Ovary (tissue), 7 donors: ENCODE measurements at regions not wholly inside any gene's neighbourhood (a gene's known extent, or its start where the extent isn't known, plus 50 kb on each side); places are given as distances from the start of the nearest gene placed in this dataset.

Experiments
- DNase-seq, 5 donors: peaks; one replicate each; pipeline ENCODE4 v3.0.0-alpha.2; 2019 to 2020
- H3K27ac ChIP-seq, 2 donors: fragments of 200-600 bp; one replicate each; pipeline versions ENCODE4 v1.5.1 to v1.8.0; 2019 to 2022
- H3K27me3 ChIP-seq: fragments of 200-600 bp; one replicate; pipeline ENCODE4 v1.8.0; 2022
- H3K36me3 ChIP-seq: fragments of 200-600 bp; sonication (generic); one replicate; pipeline ENCODE4 v1.5.1; 2019
- H3K4me1 ChIP-seq: one replicate; pipeline ENCODE4 v1.8.1; 2013; ENCODE audit warnings: mild to moderate bottlenecking, moderate library complexity; ENCODE audit not compliant: insufficient read depth
- H3K4me3 ChIP-seq: fragments of 200-600 bp; sonication (generic); one replicate; pipeline ENCODE4 v1.5.1; 2017
- H3K9me3 ChIP-seq, 2 donors: fragments of 200-600 bp in 1 of 2; sonication (generic) in 1 of 2; one replicate each; pipeline versions ENCODE4 v1.5.1 to v1.8.1; 2013 to 2019; ENCODE audit warnings: mild to moderate bottlenecking in 1 of 2, moderate library complexity in 1 of 2
- EP300 ChIP-seq: sonication (generic); formaldehyde crosslinking; IDR thresholded peaks from one replicate; pipeline ENCODE4 v1.6.1; 2017; ENCODE audit warnings: antibody characterized with exemption
- POLR2A ChIP-seq: fragments of 450-650 bp; IDR thresholded peaks from one replicate; pipeline ENCODE4 v1.6.1; 2017; ENCODE audit warnings: antibody characterized with exemption, mild to moderate bottlenecking, moderate library complexity
- whole genome bisulfite sequencing, 3 donors: extraction: QIAGEN DNeasy Blood & Tissue Kit in 1 of 3; methylation state at CpG; one replicate each; pipeline versions ENCODE4 v1.1.5 to v1.1.7; 2013 to 2017; 5-methylcytosine and 5-hydroxymethylcytosine counted together
- intact Hi-C, 4 donors: fragments of 100-400 bp; cut with DNase I; formaldehyde crosslinking; loops; one replicate each; pipeline versions ENCODE4 v1.11.0 to v1.15.1; 2022 to 2023
- TF ChIP-seq, protein P1 (sequence below), 3 donors: fragments of 450-650 bp in 2 of 3; fragments of 200-600 bp in 1 of 3; IDR thresholded peaks; one replicate each; pipeline versions ENCODE4 v1.5.1 to v1.8.0; 2016 to 2022; ENCODE audit warnings: antibody characterized with exemption in 3 of 3, mild to moderate bottlenecking in 1 of 3
- donor health status: DM: no; HTN: no; CAD: no; lungs with moderate emphysema.
- donor health status: DM: no; HTN: no; CAD: no.
- donor health status: Bipolar disorder and iron deficiency.
- donor health status: DM: no; HTN: no; CAD: no.
- donor health status: DM: yes; HTN: yes; CAD: no.

GRCh38 chr7:125257617-125258016 is 328.0 kb upstream of the POT1 start:
- H3K36me3 ChIP-seq, result no peaks in the 10 kb centered on the region
- no peaks in the 10 kb centered on the region for H3K4me1 ChIP-seq
- TF ChIP-seq EP300 (no peak), POLR2A (no peak)
- TF ChIP-seq, protein P1, sequence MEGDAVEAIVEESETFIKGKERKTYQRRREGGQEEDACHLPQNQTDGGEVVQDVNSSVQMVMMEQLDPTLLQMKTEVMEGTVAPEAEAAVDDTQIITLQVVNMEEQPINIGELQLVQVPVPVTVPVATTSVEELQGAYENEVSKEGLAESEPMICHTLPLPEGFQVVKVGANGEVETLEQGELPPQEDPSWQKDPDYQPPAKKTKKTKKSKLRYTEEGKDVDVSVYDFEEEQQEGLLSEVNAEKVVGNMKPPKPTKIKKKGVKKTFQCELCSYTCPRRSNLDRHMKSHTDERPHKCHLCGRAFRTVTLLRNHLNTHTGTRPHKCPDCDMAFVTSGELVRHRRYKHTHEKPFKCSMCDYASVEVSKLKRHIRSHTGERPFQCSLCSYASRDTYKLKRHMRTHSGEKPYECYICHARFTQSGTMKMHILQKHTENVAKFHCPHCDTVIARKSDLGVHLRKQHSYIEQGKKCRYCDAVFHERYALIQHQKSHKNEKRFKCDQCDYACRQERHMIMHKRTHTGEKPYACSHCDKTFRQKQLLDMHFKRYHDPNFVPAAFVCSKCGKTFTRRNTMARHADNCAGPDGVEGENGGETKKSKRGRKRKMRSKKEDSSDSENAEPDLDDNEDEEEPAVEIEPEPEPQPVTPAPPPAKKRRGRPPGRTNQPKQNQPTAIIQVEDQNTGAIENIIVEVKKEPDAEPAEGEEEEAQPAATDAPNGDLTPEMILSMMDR (IDR thresholded peaks at IDR 0.05), result no peak
- no peak for DNase-seq
- H3K27me3 ChIP-seq, result no peaks in the 10 kb centered on the region
- no peak overlapping the region for H3K4me3 ChIP-seq
- intact Hi-C loops, result no loop called here
- no peaks in the 10 kb centered on the region for H3K9me3 ChIP-seq
- H3K27ac ChIP-seq, result no peak overlapping the region
- 35 to 51% (median 51%) methylated on average over 2 of the region's 2 CpGs for WGBS, 3 donors

DNA sequence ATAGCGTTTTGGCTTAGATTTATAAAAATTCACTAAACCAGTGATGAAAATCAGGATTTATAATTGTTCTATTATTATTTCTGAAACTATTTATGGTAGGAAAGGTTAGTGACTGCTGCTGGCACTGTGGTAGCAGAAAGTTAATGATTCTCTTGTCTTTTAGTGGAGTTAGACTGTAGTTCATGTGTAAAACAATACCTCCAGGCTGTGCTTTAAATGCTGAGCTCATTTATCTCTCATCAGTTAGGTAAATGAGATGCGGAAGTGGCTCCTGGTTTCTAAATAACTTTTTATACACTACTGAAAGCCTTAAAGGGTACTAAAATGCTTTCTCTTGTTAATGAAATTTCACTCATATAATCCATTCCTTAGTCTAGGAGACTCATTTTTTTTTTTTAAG is 326.8 kb upstream of the POT1 start:
- H3K4me1 ChIP-seq, result no peaks in the 10 kb centered on the region
- DNase-seq, result no peak
- TF ChIP-seq POLR2A, result no peak
- no peak for TF ChIP-seq EP300
- TF ChIP-seq, protein P1 (IDR thresholded peaks at IDR 0.05), result no peak
- no peak overlapping the region for H3K27ac ChIP-seq
- no peaks in the 10 kb centered on the region for H3K9me3 ChIP-seq
- no peaks in the 10 kb centered on the region for H3K36me3 ChIP-seq
- no peaks in the 10 kb centered on the region for H3K27me3 ChIP-seq
- WGBS, 3 donors, result 67 to 72% (median 68%) methylated on average over 2 of the region's 2 CpGs
- no peak overlapping the region for H3K4me3 ChIP-seq
- intact Hi-C loops, result no loop called here

- intact Hi-C loops, result no loop called here
- H3K36me3 ChIP-seq, result no peaks in the 10 kb centered on the region
- WGBS, 3 donors, result 53 to 65% (median 60%) methylated on average over 3 of the region's 3 CpGs
Measured at GRCh38 chr7:125255810-125256209, 326.2 kb upstream of the POT1 start.

DNA sequence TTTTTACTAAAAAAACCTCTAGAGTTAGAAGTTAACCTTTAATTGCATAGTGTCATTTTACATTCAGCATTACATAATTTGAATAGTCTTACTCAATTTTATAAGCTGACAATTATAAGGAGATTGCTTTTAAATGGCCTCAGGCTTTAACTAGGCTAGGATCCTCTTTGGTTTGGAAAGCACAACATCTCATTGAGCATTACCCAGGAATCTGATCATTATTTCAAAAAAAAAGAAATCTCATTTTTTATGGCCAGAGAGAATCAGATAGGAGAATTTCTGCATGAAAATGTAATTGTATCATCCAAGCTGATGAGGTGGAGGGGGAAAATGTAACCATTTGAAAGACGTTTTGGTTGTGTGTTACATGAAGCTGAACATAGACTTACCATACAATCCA is 324.9 kb upstream of the POT1 start:
- Histone ChIP-seq H3K27me3 (no peaks in the 10 kb centered on the region), H3K27ac (no peak overlapping the region), H3K4me1 (no peaks in the 10 kb centered on the region), H3K9me3 (no peaks in the 10 kb centered on the region), H3K36me3 (no peaks in the 10 kb centered on the region), H3K4me3 (no peak overlapping the region)
- TF ChIP-seq, protein P1 (IDR thresholded peaks at IDR 0.05), result no peak
- no peak for TF ChIP-seq POLR2A
- no peak for TF ChIP-seq EP300
- DNase-seq, result no peak
- intact Hi-C loops, result no loop called here
- 45 to 59% (median 50%) methylated on average over 1 of the region's 1 CpG for WGBS, 3 donors

More at GRCh38 chr7:125255810-125256209, 326.2 kb upstream of the POT1 start:
- TF ChIP-seq POLR2A, result no peak
- TF ChIP-seq, protein P1 (IDR thresholded peaks at IDR 0.05), result no peak
- TF ChIP-seq EP300, result no peak
- DNase-seq, result no peak
- Histone ChIP-seq H3K9me3 (no peaks in the 10 kb centered on the region), H3K27ac (no peak overlapping the region), H3K27me3 (no peaks in the 10 kb centered on the region), H3K4me1 (no peaks in the 10 kb centered on the region), H3K4me3 (no peak overlapping the region)
